Muscle layer of duodenum (tissue), 2 donors: ENCODE measurements at regions not wholly inside any gene's neighbourhood (a gene's known extent, or its start where the extent isn't known, plus 50 kb on each side); places are given as distances from the start of the nearest gene placed in this dataset.

Experiments used
- H3K27ac ChIP-seq: one replicate; pipeline ENCODE4 v1.7.0; 2013; ENCODE audit warnings: mild to moderate bottlenecking, low read length
- H3K27me3 ChIP-seq: one replicate; pipeline ENCODE4 v1.7.0; 2013; ENCODE audit warnings: low read depth, mild to moderate bottlenecking, control low read depth, low read length
- H3K36me3 ChIP-seq, 2 donors: one replicate each; pipeline ENCODE4 v1.7.0; 2013; ENCODE audit warnings: low read length in 2 of 2, control low read depth in 1 of 2, mild to moderate bottlenecking in 1 of 2; ENCODE audit not compliant: insufficient read depth in 2 of 2, control insufficient read depth in 1 of 2
- H3K4me1 ChIP-seq, 2 donors: one replicate each; pipeline ENCODE4 v1.7.0; 2013; ENCODE audit warnings: low read length in 2 of 2, mild to moderate bottlenecking in 2 of 2, control low read depth in 1 of 2, moderate library complexity in 1 of 2; ENCODE audit not compliant: insufficient read depth in 2 of 2, control insufficient read depth in 1 of 2
- H3K4me3 ChIP-seq, 2 donors: one replicate each; pipeline ENCODE4 v1.7.0; 2013; ENCODE audit warnings: low read length in 2 of 2, low read depth in 1 of 2, mild to moderate bottlenecking in 1 of 2
- H3K9me3 ChIP-seq, 2 donors: one replicate each; pipeline ENCODE4 v1.7.0; 2013; ENCODE audit warnings: low read length in 2 of 2, control low read depth in 1 of 2, mild to moderate bottlenecking in 1 of 2; ENCODE audit not compliant: control insufficient read depth in 1 of 2
- donor health status: healthy.

- Histone ChIP-seq H3K36me3 (no peaks in the 10 kb centered on the region), H3K27ac (no peak overlapping the region), H3K4me3 (no peak overlapping the region)
Observed at GRCh38 chr18:39188278-39188677, 1622.7 kb upstream of the CELF4 start.

GRCh38 chr18:39186008-39186407 is 1620.4 kb upstream of the CELF4 start:
- Histone ChIP-seq H3K27me3 (no peaks in the 10 kb centered on the region), H3K36me3 (no peaks in the 10 kb centered on the region), H3K9me3 (no peaks in the 10 kb centered on the region), H3K4me1 (no peaks in the 10 kb centered on the region), H3K27ac (no peak overlapping the region), H3K4me3 (no peak overlapping the region)

More at GRCh38 chr18:39188278-39188677, 1622.7 kb upstream of the CELF4 start:
- H3K27me3 ChIP-seq, result no peaks in the 10 kb centered on the region
- no peaks in the 10 kb centered on the region for H3K9me3 ChIP-seq
- H3K4me1 ChIP-seq, result no peaks in the 10 kb centered on the region

DNA sequence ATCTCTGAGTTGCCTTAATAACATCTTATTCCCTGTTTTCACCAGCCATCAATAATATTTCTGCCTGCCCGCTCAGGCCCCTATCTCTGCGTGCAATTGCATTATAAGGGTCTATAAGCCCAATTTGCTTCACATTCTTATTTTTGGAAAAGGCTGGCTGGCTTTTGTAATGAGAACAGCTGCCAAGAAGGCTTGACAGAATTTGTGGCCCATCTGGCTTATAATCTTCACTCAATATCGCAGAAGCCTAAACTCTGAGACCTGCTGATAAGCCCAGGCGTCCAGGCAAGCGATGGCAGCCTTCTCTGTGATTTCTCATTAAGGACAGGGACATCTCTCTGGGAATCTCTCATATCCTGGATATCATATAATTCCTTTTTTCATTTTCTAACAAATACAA is 1618.6 kb upstream of the CELF4 start:
- no peaks in the 10 kb centered on the region for H3K9me3 ChIP-seq
- no peaks in the 10 kb centered on the region for H3K36me3 ChIP-seq
- H3K27ac ChIP-seq, result no peak overlapping the region
- H3K4me3 ChIP-seq, result no peak overlapping the region
- no peaks in the 10 kb centered on the region for H3K4me1 ChIP-seq
- no peaks in the 10 kb centered on the region for H3K27me3 ChIP-seq

GRCh38 chr18:39178166-39178565 is 1612.6 kb upstream of the CELF4 start:
- Histone ChIP-seq H3K27me3 (no peaks in the 10 kb centered on the region), H3K4me3 (no peak overlapping the region), H3K36me3 (no peaks in the 10 kb centered on the region), H3K9me3 (no peaks in the 10 kb centered on the region), H3K4me1 (no peaks in the 10 kb centered on the region), H3K27ac (no peak overlapping the region)

DNA sequence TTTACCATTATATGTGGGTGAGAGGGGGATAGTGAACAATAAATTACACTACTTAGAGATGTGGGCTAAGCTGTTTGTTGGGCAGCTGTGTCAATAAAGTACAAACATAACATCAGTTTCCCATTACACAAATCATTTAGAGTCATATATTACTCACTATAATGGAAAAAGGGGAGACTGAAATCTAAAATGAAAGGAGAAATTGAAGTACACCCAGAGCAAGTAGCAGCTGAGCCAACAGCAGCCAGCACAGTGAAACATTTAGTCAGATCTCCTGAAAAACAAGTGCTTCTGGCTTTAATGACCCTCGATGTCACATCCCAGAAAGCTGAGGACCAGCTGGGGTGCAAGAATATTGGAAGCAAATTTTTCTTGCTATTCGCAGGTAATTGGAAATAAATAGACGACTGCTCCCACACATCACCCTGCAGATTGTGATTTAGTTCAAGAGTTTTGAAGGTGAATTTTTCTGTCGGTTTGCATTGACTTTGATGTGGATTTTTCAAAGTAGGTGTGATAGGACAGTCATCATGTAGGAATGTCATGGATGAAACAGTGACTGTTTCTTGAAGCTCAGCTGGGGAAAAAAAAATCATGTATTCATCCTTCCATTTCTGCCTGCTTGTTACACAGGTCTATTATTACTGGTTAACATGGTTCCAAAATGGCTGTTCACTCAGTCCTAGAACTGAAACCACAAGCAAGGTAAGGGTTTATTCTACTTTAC is 1607.3 kb upstream of the CELF4 start:
- Histone ChIP-seq H3K27ac (no peak overlapping the region), H3K36me3 (no peaks in the 10 kb centered on the region), H3K4me1 (no peaks in the 10 kb centered on the region), H3K4me3 (no peak overlapping the region), H3K9me3 (no peaks in the 10 kb centered on the region), H3K27me3 (no peaks in the 10 kb centered on the region)

GRCh38 chr18:39168723-39169122 is 1603.1 kb upstream of the CELF4 start:
- H3K4me1 ChIP-seq, result no peaks in the 10 kb centered on the region
- H3K4me3 ChIP-seq, result no peak overlapping the region
- H3K27me3 ChIP-seq, result no peaks in the 10 kb centered on the region
- H3K27ac ChIP-seq, result no peak overlapping the region
- H3K9me3 ChIP-seq, result no peaks in the 10 kb centered on the region
- no peaks in the 10 kb centered on the region for H3K36me3 ChIP-seq

- Histone ChIP-seq H3K27ac (no peak overlapping the region), H3K4me3 (no peak overlapping the region), H3K27me3 (no peaks in the 10 kb centered on the region), H3K36me3 (no peaks in the 10 kb centered on the region), H3K4me1 (no peaks in the 10 kb centered on the region), H3K9me3 (no peaks in the 10 kb centered on the region)
Observed at GRCh38 chr18:39167990-39168389, 1602.4 kb upstream of the CELF4 start.

GRCh38 chr18:39166776-39167175 is 1601.2 kb upstream of the CELF4 start:
- H3K27me3 ChIP-seq, result no peaks in the 10 kb centered on the region
- H3K27ac ChIP-seq, result no peak overlapping the region
- H3K4me1 ChIP-seq, result no peaks in the 10 kb centered on the region
- H3K36me3 ChIP-seq, result no peaks in the 10 kb centered on the region
- H3K4me3 ChIP-seq, result no peak overlapping the region
- no peaks in the 10 kb centered on the region for H3K9me3 ChIP-seq

DNA sequence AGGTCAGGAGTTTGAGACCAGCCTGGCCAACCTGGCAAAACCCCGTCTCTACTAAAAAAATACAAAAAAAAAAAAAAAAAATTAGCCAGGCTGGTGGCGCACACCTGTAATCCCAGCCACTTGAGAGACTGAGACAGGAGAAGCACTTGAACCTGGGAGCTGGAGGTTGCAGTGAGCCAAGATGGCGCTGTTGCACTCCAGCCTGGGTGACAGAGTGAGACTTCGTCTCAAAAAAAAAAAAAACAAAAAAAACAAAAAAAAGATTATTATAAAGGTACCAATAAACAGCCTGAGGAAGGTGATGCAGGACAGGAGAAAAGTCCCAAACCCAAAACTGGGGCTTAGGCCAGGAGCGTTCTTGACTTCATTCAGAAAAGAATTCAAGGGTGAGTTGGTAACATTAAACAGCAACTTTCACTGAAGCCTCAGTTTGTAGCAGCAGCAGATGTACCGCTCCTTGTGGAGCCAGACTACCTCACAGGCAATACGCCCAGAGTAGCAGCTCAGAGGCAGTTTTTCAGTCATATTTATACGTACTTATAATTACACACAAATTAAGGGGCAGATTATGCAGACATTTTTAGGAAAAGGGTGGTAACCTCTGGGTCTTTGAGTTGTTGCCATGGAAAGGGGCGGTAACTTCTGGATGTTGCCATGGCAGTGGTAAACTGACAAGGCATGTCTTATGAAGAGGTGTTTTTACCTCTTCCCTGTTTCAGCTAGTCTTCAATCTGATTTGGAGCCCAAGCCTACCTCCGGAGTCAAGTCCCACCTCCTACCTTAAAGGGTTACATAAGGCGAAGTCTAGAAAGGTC is 1596.6 kb upstream of the CELF4 start:
- Histone ChIP-seq H3K27ac (no peak overlapping the region), H3K4me1 (no peaks in the 10 kb centered on the region), H3K4me3 (no peak overlapping the region), H3K36me3 (no peaks in the 10 kb centered on the region), H3K9me3 (no peaks in the 10 kb centered on the region), H3K27me3 (no peaks in the 10 kb centered on the region)

DNA sequence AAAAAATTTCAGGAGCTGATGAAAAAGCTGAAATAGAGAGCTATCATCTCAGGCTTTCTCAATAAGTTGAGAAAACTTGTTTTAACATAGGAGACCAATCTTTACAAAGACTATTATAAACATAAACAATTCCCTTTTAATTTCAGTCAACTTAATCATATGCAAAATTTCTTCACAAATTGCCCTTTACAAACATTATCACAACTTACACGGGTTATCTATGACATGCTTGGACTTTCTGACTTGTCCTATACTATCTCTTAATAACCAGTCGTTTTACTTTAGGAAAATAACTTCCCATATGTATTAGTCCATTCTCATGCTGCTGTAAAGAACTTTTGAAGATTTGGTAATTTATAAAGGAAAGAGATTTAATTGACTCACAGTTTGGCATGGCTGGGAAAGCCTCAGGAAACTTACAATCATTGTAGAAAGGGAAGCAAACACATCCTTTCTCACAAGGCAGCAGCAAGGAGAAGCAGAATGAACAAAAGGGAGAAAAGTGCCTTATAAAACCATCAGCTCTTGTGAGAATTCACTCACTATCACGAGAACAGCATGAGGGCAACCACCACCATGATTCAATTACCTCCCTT is 1583.7 kb upstream of the CELF4 start:
- Histone ChIP-seq H3K4me3 (no peak overlapping the region), H3K36me3 (no peaks in the 10 kb centered on the region), H3K27me3 (no peaks in the 10 kb centered on the region), H3K4me1 (no peaks in the 10 kb centered on the region), H3K9me3 (peaks cover 0 to 4% of the 10 kb centered on the region in 2 donors), H3K27ac (no peak overlapping the region)

- H3K36me3 ChIP-seq, result no peaks in the 10 kb centered on the region
Observed at GRCh38 chr18:39134255-39134654, 1568.7 kb upstream of the CELF4 start.

More at GRCh38 chr18:39134255-39134654, 1568.7 kb upstream of the CELF4 start:
- no peak overlapping the region for H3K27ac ChIP-seq
- H3K4me3 ChIP-seq, result no peak overlapping the region
- H3K27me3 ChIP-seq, result no peaks in the 10 kb centered on the region
- H3K4me1 ChIP-seq, result no peaks in the 10 kb centered on the region
- H3K9me3 ChIP-seq, result no peaks in the 10 kb centered on the region
